B cell (primary cell): ENCODE measurements at regions not wholly inside any gene's neighbourhood (a gene's known extent, or its start where the extent isn't known, plus 50 kb on each side); places are given as distances from the start of the nearest gene placed in this dataset.

ENCODE experiments used
- ATAC-seq: fragments of 200-7000 bp; cut with Tn5 transposase; one replicate; pipeline ENCODE4 v1.10.0; 2021; ENCODE audit warnings: low read depth, mild to moderate bottlenecking, moderate number of reproducible peaks, moderate library complexity
- CTCF ChIA-PET: fragments of 350-600 bp; sonication (Branson Sonifier 250); formaldehyde crosslinking; loops from one replicate; lab custom pipeline; 2021; ENCODE audit warnings: antibody characterized with exemption, inconsistent platforms; lab: Charles Lee
- POLR2A ChIA-PET: fragments of 350-600 bp; sonication (Branson Sonifier 250); formaldehyde crosslinking; loops from one replicate; lab custom pipeline; 2021; ENCODE audit warnings: antibody characterized with exemption; lab: Charles Lee
- DNase-seq: peaks from one replicate; pipeline ENCODE4 v3.0.0; 2013
- H2AFZ ChIP-seq: 2 replicates; pipeline ENCODE4 v1.6.1; 2012; ENCODE audit warnings: mild to moderate bottlenecking, low read depth, low read length; ENCODE audit not compliant: insufficient read depth, poor library complexity, severe bottlenecking
- H3K27ac ChIP-seq, 2 donors: 1 replicate in 1 of 2; 2 replicates in 1 of 2; pipeline ENCODE4 v1.5.1; 2012 to 2013; ENCODE audit warnings: low read length in 2 of 2, mild to moderate bottlenecking in 2 of 2, moderate library complexity in 1 of 2
- H3K27me3 ChIP-seq, 4 experiments: fragments of 200-600 bp in 1 of 4; sonication (generic) in 1 of 4; replicated peaks in 1 of 4; 1 replicate in 2 of 4; 2 replicates in 2 of 4; pipeline versions ENCODE4 v1.6.1 to v1.7.0; 2013 to 2016; ENCODE audit warnings: low read length in 3 of 4, mild to moderate bottlenecking in 2 of 4, mixed read lengths in 1 of 4, moderate library complexity in 1 of 4; ENCODE audit not compliant: insufficient read depth in 4 of 4, control insufficient read depth in 3 of 4; ENCODE audit errors: control extremely low read depth in 1 of 4
- H3K36me3 ChIP-seq, 2 experiments: replicated peaks in 1 of 2; 1 replicate in 1 of 2; 2 replicates in 1 of 2; pipeline versions ENCODE4 v1.6.1 to v1.7.1; 2013; ENCODE audit warnings: low read length in 1 of 2; ENCODE audit not compliant: insufficient read depth in 2 of 2, control insufficient read depth in 1 of 2; ENCODE audit errors: control extremely low read depth in 1 of 2, extremely low read depth in 1 of 2
- H3K4me1 ChIP-seq, 2 donors: fragments of 200-600 bp in 1 of 2; sonication (generic) in 1 of 2; 1 replicate in 1 of 2; 2 replicates in 1 of 2; pipeline versions ENCODE4 v1.5.1 to v1.6.1; 2013 to 2017; ENCODE audit warnings: low read length in 2 of 2; ENCODE audit not compliant: control insufficient read depth in 2 of 2, insufficient read depth in 2 of 2
- H3K4me2 ChIP-seq: replicated peaks from 2 replicates; pipeline ENCODE3; 2012; ENCODE audit warnings: mild to moderate bottlenecking, low read depth, low read length; ENCODE audit not compliant: poor library complexity, severe bottlenecking
- H3K4me3 ChIP-seq, 5 experiments: fragments of 200-600 bp in 1 of 5; sonication (generic) in 1 of 5; 1 replicate in 3 of 5; 2 replicates in 2 of 5; pipeline versions ENCODE4 v1.5.1 to v1.7.0; 2011 to 2016; ENCODE audit warnings: low read length in 4 of 5, mild to moderate bottlenecking in 4 of 5, low read depth in 2 of 5, control low read depth in 1 of 5, moderate library complexity in 1 of 5; ENCODE audit not compliant: insufficient read depth in 1 of 5; ENCODE audit errors: control extremely low read depth in 1 of 5, extremely low read depth in 1 of 5
- H3K79me2 ChIP-seq: fragments of 200-600 bp; sonication (generic); one replicate; pipeline ENCODE4 v1.6.0; 2016; ENCODE audit warnings: low read length; ENCODE audit not compliant: control insufficient read depth, insufficient read depth
- H3K9ac ChIP-seq: fragments of 200-600 bp; sonication (generic); 2 replicates; pipeline ENCODE4 v1.6.1; 2017; ENCODE audit warnings: mild to moderate bottlenecking, low read length, moderate library complexity
- H3K9me3 ChIP-seq, 3 donors: one replicate each; pipeline versions ENCODE4 v1.6.1 to v1.7.1; 2013; ENCODE audit warnings: low read length in 2 of 3; ENCODE audit not compliant: control insufficient read depth in 2 of 3, insufficient read depth in 1 of 3; ENCODE audit errors: control extremely low read depth in 1 of 3
- H4K20me1 ChIP-seq: 2 replicates; pipeline ENCODE4 v1.6.0; 2012; ENCODE audit warnings: mild to moderate bottlenecking, low read length; ENCODE audit not compliant: insufficient read depth, control insufficient read depth, poor library complexity, severe bottlenecking
- H3K27ac Mint-ChIP-seq: one replicate; pipeline ENCODE4 v1.8.0; 2021; ENCODE audit warnings: mixed read lengths
- H3K27me3 Mint-ChIP-seq: one replicate; pipeline ENCODE4 v1.8.0; 2021; ENCODE audit warnings: mixed read lengths
- H3K4me1 Mint-ChIP-seq: one replicate; pipeline ENCODE4 v1.8.0; 2021; ENCODE audit warnings: mixed read lengths
- H3K4me3 Mint-ChIP-seq: one replicate; pipeline ENCODE4 v1.8.0; 2021; ENCODE audit warnings: mixed read lengths
- H3K9me3 Mint-ChIP-seq: one replicate; pipeline ENCODE4 v1.8.0; 2022; ENCODE audit warnings: mixed read lengths; ENCODE audit not compliant: insufficient read depth
- CTCF ChIP-seq: fragments of 200-600 bp; IDR thresholded peaks from one replicate; pipeline ENCODE4 v1.8.0; 2022; ENCODE audit warnings: antibody characterized with exemption, mild to moderate bottlenecking
- EZH2 ChIP-seq: IDR thresholded peaks from 2 replicates; pipeline ENCODE4 v1.6.1; 2012; ENCODE audit warnings: borderline replicate concordance, low read depth, mild to moderate bottlenecking, moderate library complexity, low read length; ENCODE audit not compliant: insufficient read depth, poor library complexity, severe bottlenecking
- WGBS: methylation state at CpG from one replicate; pipeline ENCODE4 v1.1.5; 2013; ENCODE audit warnings: missing lambda C conversion rate; ENCODE audit not compliant: insufficient coverage; 5-methylcytosine and 5-hydroxymethylcytosine counted together
- intact Hi-C: fragments of 100-400 bp; cut with micrococcal nuclease; formaldehyde crosslinking; loops from one replicate; pipeline ENCODE4 v1.10.0; 2022

- intact Hi-C loops = no loop called here
- no peak overlapping the region for H3K4me3 Mint-ChIP-seq
- H4K20me1 ChIP-seq = no peaks in the 10 kb centered on the region
- H3K27me3 ChIP-seq = peaks cover 0 to 6% (median 3%) of the 10 kb centered on the region in 4 experiments
- H3K27ac Mint-ChIP-seq = no peak overlapping the region
- WGBS = no CpG with 5 or more reads among the region's 2 CpGs
- POLR2A ChIA-PET = no interaction called here
- H3K4me2 ChIP-seq = no peak overlapping the region
- H3K36me3 ChIP-seq = no peaks in the 10 kb centered on the region
- DNase-seq (no peak), ATAC-seq (no peak)
- no peaks in the 10 kb centered on the region for H3K4me1 ChIP-seq
- H3K27me3 Mint-ChIP-seq = peaks cover 4% of the 10 kb centered on the region
- no peak overlapping the region for H3K27ac ChIP-seq
- no peak overlapping the region for H3K9ac ChIP-seq
- H3K4me3 ChIP-seq = no peak overlapping the region
- TF ChIP-seq EZH2 (no peak), CTCF (no peak)
- no peak overlapping the region for H2AFZ ChIP-seq
- CTCF ChIA-PET = no interaction called here
- no peaks in the 10 kb centered on the region for H3K4me1 Mint-ChIP-seq
- no peaks in the 10 kb centered on the region for H3K79me2 ChIP-seq
- H3K9me3 ChIP-seq = no peaks in the 10 kb centered on the region
- no peaks in the 10 kb centered on the region for H3K9me3 Mint-ChIP-seq
Measured at GRCh38 chr7:113207931-113208330, 89.6 kb upstream of the SMIM30 start.

GRCh38 chr7:113207441-113207840 lies 89.1 kb upstream of the SMIM30 start:
- no peaks in the 10 kb centered on the region for H3K9me3 Mint-ChIP-seq
- Histone ChIP-seq H3K79me2 (no peaks in the 10 kb centered on the region), H4K20me1 (no peaks in the 10 kb centered on the region), H3K36me3 (no peaks in the 10 kb centered on the region), H3K27ac (no peak overlapping the region), H3K4me2 (no peak overlapping the region), H2AFZ (no peak overlapping the region), H3K9me3 (no peaks in the 10 kb centered on the region), H3K9ac (no peak overlapping the region), H3K4me1 (no peaks in the 10 kb centered on the region), H3K27me3 (peaks cover 0 to 6% (median 3%) of the 10 kb centered on the region in 4 experiments), H3K4me3 (no peak overlapping the region)
- no CpG with 5 or more reads among the region's 3 CpGs for WGBS
- TF ChIP-seq EZH2 (no peak), CTCF (no peak)
- intact Hi-C loops = no loop called here
- H3K27ac Mint-ChIP-seq = no peak overlapping the region
- H3K4me3 Mint-ChIP-seq = no peak overlapping the region
- ChIA-PET CTCF (no interaction called here), POLR2A (no interaction called here)
- no peaks in the 10 kb centered on the region for H3K4me1 Mint-ChIP-seq
- DNase-seq (no peak), ATAC-seq (no peak)
- H3K27me3 Mint-ChIP-seq = peaks cover 5% of the 10 kb centered on the region
